ENCODE measurements at regions not wholly inside any gene's neighbourhood (a gene's known extent, or its start where the extent isn't known, plus 50 kb on each side); places are given as distances from the start of the nearest gene placed in this dataset.

DNA sequence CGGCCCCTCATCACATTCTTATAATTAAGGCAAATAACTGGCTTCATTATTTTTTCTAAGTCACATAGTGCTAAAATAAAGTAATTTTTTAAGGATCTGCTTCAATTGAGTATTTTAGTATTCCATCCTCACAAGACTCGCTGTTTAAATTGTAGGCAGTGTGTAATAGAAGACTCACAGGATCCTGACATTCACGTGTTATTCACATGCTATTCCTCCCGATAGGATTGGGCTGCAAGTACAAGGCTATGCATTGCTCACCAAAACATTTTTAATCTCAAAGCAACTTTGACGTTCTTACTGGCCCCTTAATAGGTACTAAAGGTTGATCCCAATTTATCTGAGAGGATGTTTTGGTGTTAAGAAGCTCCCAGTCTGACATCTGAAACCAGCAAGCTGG is 127.6 kb upstream of the L3MBTL4 start:
- Histone ChIP-seq H3K36me3 (no peaks in the 10 kb centered on the region), H3K9me3 (no peaks in the 10 kb centered on the region), H3K4me1 (peaks cover 0 to 4% (median 0%) of the 10 kb centered on the region in 6 donors), H3K4me3 (no peak overlapping the region), H3K27me3 (replicated peaks in 1 of 7) (no peaks in the 10 kb centered on the region), H3K27ac (no peak overlapping the region)
- WGBS, 5 donors: 84 to 93% (median 86%) methylated on average over 5 of the region's 5 CpGs
- intact Hi-C loops (cut with DNase I; ENCODE audit: low total_unique reads): loop anchor here (5.0 kb wide), 1 partner anchor 340 kb away; no protein-coding TSS in a partner anchor
- TF ChIP-seq POLR2A (IDR thresholded peaks at IDR 0.05) (no peak), POLR2AphosphoS5 (IDR thresholded peaks at IDR 0.05) (no peak)
- TF ChIP-seq, protein P1, sequence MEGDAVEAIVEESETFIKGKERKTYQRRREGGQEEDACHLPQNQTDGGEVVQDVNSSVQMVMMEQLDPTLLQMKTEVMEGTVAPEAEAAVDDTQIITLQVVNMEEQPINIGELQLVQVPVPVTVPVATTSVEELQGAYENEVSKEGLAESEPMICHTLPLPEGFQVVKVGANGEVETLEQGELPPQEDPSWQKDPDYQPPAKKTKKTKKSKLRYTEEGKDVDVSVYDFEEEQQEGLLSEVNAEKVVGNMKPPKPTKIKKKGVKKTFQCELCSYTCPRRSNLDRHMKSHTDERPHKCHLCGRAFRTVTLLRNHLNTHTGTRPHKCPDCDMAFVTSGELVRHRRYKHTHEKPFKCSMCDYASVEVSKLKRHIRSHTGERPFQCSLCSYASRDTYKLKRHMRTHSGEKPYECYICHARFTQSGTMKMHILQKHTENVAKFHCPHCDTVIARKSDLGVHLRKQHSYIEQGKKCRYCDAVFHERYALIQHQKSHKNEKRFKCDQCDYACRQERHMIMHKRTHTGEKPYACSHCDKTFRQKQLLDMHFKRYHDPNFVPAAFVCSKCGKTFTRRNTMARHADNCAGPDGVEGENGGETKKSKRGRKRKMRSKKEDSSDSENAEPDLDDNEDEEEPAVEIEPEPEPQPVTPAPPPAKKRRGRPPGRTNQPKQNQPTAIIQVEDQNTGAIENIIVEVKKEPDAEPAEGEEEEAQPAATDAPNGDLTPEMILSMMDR (IDR thresholded peaks at IDR 0.05 in 8 of 11, conservative IDR thresholded peaks at IDR 0.05 in 3 of 11): no peak
- DNase-seq: no peak

DNA sequence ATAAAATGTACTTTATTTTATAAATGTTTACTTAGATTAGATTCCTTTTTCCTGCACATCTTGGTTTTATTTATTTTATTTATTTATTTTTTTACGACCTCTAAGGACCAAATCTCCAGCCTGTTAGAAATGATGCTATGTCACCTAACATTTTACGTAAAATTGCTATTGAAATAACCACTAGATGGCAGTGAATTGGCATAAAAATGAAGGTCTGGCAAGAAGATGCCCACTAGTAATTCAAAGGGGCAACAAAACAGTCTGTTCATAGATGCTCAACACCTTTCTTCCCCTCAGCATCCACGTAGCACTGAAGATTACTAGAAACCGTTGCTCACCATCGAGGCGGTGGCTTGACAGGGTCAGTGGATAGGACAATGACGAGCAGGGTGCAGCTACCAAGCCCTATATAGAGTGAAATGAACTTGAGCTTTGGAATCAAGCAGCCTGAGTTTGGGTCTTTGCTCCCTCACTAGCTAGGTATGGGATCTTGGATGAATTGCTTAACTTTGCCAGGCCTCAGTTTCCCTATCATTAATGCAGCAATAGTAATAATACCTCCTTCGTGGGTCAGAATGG is 128.7 kb upstream of the L3MBTL4 start:
- intact Hi-C loops (cut with DNase I; ENCODE audit: low total_unique reads): loop anchor here (5.0 kb wide), 1 partner anchor 339 kb away; no protein-coding TSS in a partner anchor
- TF ChIP-seq, protein P1 (IDR thresholded peaks at IDR 0.05 in 8 of 11, conservative IDR thresholded peaks at IDR 0.05 in 3 of 11): peak in 7 of 11 experiments; percentile 28 to 57 (median 44)
- no peak for TF ChIP-seq POLR2AphosphoS5 (IDR thresholded peaks at IDR 0.05)
- TF ChIP-seq POLR2A (IDR thresholded peaks at IDR 0.05): no peak
- H3K27me3 ChIP-seq (replicated peaks in 1 of 7): no peaks in the 10 kb centered on the region
- no peak for DNase-seq
- peaks cover 0 to 4% (median 0%) of the 10 kb centered on the region in 6 donors for H3K4me1 ChIP-seq
- H3K27ac ChIP-seq: no peak overlapping the region
- H3K9me3 ChIP-seq: no peaks in the 10 kb centered on the region
- no peak overlapping the region for H3K4me3 ChIP-seq
- no peaks in the 10 kb centered on the region for H3K36me3 ChIP-seq
- 40 to 49% (median 43%) methylated on average over 8 of the region's 8 CpGs for WGBS, 5 donors

DNA sequence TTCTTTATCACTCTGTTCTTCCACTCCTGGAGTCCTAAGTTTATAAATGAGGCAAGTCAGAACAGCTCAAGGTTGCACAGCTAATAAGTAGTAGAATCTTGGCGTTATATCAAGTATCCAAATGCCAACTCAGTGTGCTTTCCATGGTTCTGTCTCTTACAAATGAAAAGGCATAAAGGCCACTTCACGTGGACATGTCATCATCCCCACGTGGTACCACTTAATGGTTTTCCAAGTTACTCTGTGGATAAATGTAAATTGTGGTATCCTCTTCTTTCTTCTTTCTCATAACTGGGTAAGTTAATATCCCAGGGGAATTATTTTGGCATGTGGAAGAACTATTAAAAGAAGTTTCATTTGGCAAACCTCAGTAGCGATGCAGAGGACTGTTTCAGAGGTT is 131.5 kb upstream of the L3MBTL4 start:
- Histone ChIP-seq H3K9me3 (no peaks in the 10 kb centered on the region), H3K36me3 (no peaks in the 10 kb centered on the region), H3K27ac (no peak overlapping the region), H3K4me1 (peaks cover 0 to 4% (median 0%) of the 10 kb centered on the region in 6 donors), H3K4me3 (no peak overlapping the region), H3K27me3 (replicated peaks in 1 of 7) (no peaks in the 10 kb centered on the region)
- intact Hi-C loops (cut with DNase I; ENCODE audit: low total_unique reads): no loop called here
- DNase-seq: no peak
- TF ChIP-seq, protein P1 (IDR thresholded peaks at IDR 0.05 in 8 of 11, conservative IDR thresholded peaks at IDR 0.05 in 3 of 11): no peak
- no peak for TF ChIP-seq POLR2A (IDR thresholded peaks at IDR 0.05)
- no peak for TF ChIP-seq POLR2AphosphoS5 (IDR thresholded peaks at IDR 0.05)
- 78 to 89% (median 85%) methylated on average over 4 of the region's 4 CpGs for WGBS, 5 donors

- Histone ChIP-seq H3K4me3 (no peak overlapping the region), H3K27ac (no peak overlapping the region), H3K36me3 (no peaks in the 10 kb centered on the region), H3K9me3 (no peaks in the 10 kb centered on the region), H3K27me3 (replicated peaks in 1 of 7) (no peaks in the 10 kb centered on the region), H3K4me1 (no peaks in the 10 kb centered on the region)
- 49 to 78% (median 68%) methylated on average over 1 of the region's 1 CpG for WGBS, 5 donors
- no peak for DNase-seq
- TF ChIP-seq, protein P1 (IDR thresholded peaks at IDR 0.05 in 8 of 11, conservative IDR thresholded peaks at IDR 0.05 in 3 of 11): no peak
- no peak for TF ChIP-seq POLR2A (IDR thresholded peaks at IDR 0.05)
- TF ChIP-seq POLR2AphosphoS5 (IDR thresholded peaks at IDR 0.05): no peak
- intact Hi-C loops (cut with DNase I; ENCODE audit: low total_unique reads): no loop called here
Measured at GRCh38 chr18:6547476-6547875, 132.8 kb upstream of the L3MBTL4 start.
